ENCODE measurements at regions not wholly inside any gene's neighbourhood (a gene's known extent, or its start where the extent isn't known, plus 50 kb on each side); places are given as distances from the start of the nearest gene placed in this dataset.

DNA sequence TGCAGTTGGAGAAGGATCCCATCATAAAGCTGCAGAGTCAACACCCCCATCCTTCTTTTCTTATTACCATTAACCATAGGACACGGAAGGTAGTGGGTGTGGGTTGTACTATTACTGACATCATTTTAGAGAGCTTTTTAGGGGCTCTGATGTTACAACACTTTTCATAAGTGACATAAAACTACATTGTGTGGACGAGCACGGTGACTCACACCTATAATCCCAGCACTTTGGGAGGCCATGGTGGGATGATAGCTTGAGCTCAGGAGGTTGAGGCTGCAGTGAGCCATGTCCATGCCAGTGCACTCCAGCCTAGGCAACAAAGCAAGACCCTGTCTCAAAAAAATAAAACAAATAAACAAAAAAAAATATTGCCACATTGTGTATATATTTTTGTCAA lies 167.1 kb downstream of the DUSP6 start:
- DNase-seq (ENCODE audit: low read depth), result no peak

DNA sequence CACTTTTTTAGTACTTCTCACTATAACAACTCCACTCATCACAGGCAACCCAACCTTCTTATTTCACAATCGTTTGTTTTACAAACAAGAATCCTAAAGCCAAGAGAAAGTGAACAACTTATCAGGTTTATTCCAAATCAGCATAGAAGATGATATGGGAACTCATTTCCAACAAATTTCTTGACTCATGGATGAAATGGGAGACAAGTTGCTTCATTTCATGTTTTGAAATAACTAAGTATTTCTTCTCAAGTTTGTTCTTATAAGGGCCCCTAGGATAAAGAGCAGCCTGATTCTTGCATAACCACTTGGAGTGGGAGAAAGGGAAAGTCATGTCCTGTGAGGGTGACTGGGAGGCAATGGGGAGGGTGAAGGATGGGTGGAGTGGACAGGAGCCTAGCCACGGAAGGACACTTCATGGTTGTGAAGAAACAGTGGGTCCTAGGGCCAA lies 168.3 kb downstream of the DUSP6 start:
- DNase-seq (ENCODE audit: low read depth), result no peak

DNA sequence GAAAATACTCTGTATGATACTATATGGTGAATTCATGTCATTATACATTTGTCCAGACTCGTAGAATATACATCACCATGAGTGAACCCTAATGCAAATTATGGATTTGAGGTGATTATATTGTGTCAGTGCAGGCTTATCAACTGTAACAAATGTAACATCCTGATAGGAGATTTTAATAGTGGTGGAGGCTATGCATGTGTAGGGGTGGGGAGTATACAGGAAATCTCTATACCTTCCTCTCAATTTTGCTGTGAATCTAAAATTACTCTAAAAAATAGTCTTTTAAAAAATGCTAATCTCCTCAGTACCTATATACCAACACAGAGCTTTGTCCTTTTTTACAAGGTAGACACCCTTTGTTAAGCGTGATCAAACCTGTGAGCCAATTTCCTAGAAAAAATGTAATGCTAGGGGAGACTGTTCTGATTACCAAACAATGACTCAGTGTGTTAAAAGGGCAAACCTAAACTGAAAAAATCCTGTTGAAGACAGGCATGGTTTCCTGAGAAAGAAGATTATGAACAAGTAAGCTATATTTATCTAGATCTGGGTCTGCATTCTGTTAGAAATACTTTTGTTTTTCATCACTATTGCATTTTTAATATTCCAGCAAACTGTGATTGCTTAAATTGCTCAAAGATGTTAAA lies 170.9 kb downstream of the DUSP6 start:
- no peak for DNase-seq (ENCODE audit: low read depth)

DNA sequence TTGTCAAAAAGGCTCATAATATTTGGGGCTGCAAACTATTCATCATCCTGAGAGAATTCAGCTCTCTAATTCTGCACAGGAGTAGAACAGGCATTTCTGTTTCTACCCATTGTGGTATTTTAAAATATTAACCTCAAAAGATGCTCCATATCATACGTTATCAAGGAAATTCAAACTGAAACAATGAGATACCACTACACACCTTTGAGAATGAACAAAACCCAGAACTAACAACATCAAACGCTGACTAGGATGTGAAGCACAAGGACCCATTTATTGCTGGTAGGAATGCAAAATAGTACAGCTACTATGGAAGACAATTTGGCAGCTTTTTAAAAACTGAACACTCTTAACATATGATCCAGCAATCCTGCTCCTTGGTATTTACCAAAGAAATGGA lies 171.8 kb downstream of the DUSP6 start:
- DNase-seq (ENCODE audit: low read depth), result no peak

DNA sequence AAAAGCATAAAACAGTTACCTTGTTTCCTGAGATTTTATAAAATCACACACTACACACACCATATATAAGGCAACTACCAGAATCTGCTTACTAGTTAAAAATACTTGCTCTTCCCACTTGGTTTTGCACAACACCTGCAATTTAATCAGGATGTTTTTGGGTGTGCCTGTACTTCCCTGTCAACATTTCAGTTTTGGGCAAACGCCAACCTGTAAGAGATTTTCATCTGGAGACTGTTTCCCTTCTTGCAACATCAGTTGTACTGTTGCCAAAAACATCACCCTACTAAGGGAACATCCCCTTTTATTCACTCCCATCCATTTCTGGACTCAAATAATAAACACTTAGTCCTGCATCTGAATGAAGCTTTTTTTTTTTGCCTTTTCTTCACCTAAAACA lies 172.3 kb downstream of the DUSP6 start:
- no peak for DNase-seq (ENCODE audit: low read depth)

DNA sequence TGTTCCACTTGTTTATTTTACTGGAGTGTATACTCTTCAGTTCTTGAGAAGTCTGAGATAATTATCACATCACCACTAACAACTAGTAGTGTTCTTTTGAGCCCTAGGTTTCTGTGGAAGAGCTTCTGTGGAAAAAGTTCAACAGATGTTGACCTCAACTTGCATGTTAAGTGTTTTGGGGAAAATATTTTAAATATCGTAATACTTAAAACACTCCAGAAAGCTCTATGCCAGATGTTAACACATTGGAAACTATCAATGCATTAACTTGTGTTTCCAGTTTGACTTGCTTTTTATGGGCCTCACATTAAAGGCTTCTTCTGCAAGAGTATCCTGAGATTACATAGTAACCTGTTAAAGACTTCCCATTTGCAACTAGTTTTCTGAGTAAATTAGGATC lies 173.1 kb downstream of the DUSP6 start:
- no peak for DNase-seq (ENCODE audit: low read depth)

DNA sequence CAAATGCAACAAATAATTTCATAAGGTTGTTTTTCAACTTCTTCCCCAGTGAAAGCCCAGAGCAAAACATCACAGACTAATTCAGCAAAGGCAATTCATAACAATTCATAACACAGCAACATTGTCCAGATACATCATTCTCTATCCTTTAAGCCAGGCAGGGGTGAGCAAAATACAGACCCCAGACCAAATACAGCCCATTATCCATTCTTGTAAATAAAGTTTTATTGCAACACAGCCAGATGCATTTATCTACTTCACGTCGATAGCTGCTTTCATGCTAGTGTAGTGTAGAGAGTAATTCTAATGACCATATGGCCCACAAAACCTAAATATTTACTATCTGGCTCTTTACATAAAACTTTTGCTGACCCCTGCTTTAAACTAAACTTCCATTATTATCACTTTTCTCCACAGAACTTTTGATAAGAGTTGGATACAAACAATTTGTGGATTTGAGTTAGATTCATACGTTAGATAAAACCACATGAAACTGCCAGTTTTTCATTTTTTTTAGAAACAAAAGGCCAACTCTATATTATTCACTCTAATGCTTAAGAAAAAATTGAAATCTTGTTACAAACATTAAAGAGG lies 174.4 kb downstream of the DUSP6 start:
- DNase-seq (ENCODE audit: low read depth), result no peak

DNA sequence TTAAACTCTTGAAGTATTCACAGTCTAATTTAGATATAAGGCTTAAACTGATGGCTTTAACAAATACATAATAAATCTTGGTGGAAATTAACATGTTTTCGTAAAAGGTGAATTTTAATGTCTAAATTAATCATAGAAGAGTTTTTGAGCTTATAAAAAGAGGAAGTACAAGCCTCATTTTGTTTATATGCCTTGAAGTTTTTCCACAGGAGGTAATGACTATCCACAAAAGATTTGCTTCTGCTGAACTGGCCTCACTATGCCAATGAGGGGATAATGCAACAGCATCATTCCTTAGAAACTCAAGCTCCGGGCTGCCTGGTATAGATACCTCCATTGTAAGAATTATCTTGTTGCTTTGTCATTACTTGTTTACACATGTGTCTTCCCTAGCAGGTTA lies 175.6 kb downstream of the DUSP6 start:
- DNase-seq (ENCODE audit: low read depth), result no peak

DNA sequence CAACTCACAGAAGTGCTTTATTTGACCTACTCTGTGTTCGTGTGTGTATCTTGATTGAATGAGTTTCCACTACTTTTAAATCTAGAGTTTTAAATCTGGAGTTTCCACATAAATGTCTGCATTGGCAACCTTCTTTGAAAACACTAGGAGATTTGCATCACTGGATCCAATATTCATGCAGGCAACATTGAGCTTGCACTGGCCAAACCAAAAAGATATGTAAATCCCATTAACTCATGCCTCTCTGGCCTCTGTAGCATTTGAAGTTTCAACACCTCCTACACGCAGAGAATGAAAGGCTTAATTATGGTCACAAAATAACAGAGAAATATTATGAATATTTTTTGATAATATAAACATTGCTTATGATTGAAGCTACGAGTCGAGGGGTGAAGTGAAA lies 178.6 kb downstream of the DUSP6 start:
- no peak for DNase-seq (ENCODE audit: low read depth)

DNA sequence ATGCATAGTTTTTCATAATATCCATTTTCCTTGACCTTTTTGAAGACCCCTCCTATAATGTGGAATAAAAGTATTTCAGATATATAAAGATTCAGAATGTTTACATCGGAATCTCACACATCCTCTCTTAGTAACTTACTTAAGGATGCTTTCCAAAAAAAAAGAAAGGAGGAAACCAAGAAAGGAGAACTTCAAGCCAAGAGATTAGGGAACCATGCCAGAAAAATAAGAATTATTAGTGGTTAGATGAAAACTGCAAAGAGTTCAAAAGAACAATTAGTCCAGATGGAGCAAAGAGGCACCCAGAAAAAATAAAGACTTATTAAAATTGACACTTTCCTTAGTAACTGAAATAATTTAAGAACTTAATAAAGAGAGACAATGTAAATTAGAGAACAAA lies 179.2 kb downstream of the DUSP6 start:
- no peak for DNase-seq (ENCODE audit: low read depth)

DNA sequence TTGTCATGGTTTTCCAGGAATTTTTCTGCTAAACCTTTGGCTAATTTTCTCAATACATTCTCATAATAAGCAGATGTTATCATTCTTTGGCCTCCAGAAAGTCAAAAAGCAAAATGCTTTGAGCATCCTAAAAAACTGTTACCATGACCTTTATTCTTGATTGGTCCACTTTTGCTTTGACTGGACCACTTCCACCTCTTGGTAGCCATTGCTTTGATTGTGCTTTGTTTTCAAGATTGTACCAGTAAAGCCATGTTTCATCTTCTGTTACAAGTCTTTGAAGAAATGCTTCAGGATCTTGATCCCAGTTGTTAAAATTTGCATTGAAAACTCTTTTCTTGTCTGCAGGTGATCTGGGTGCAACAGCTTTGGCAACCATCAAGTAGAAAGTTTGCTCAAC lies 180.1 kb downstream of the DUSP6 start:
- DNase-seq (ENCODE audit: low read depth), result no peak

DNA sequence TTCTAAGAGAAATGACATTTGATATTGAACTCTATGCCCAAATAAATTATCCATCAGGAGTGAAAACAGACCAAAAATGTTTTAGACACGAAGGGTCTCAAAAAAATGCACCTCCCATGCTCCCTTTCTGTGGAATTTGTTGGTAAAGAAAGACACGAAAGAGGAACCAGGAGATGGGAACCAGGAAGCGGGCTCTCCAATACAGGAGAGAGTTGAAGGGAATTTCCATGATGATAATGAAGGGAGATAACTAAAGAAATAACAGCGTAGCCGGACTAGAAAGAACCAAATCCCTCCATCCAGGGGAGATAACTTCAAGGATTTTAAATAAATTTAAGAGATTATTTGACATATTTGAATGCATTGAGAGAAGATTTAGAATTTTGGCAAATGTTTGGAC lies 183.0 kb downstream of the DUSP6 start:
- DNase-seq (ENCODE audit: low read depth), result no peak

DNA sequence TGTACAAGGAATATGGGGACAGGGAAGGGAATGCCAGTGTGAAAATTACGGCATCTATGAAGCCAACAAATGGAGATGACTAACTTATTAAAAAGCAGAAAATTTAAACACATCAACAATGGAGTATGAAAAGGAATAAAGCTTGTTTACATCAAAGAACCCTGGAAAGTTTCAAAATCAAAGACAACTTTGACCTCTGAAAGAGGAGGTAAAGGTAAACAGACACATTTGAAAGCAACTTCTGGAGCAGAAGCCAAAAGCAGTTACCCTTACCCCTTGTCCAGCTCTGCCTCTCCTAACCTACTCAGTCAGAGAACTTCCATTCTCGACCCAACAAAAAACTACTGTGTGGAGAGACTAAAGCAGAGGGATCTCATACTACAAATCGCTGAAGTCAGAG lies 184.3 kb downstream of the DUSP6 start:
- DNase-seq (ENCODE audit: low read depth), result no peak

DNA sequence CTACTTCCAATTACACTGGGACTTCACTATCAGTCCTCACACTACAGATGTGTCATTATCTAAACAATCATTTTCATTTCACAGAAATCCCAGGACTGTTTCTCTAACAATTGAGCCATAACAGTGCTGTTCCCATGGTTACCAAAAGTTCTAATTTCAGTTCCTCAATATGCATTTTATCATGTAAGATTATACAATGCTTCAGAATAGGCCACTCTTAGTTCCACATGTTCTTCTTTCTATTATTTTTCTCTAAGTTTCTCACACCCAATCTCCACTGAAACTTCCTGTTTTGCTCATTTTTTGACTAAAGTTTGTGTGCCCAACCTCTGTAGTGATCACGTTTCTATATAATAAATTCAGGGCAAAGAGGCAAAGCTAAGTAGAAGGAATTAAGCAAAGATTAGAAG lies 185.8 kb downstream of the DUSP6 start:
- no peak for DNase-seq (ENCODE audit: low read depth)

DNA sequence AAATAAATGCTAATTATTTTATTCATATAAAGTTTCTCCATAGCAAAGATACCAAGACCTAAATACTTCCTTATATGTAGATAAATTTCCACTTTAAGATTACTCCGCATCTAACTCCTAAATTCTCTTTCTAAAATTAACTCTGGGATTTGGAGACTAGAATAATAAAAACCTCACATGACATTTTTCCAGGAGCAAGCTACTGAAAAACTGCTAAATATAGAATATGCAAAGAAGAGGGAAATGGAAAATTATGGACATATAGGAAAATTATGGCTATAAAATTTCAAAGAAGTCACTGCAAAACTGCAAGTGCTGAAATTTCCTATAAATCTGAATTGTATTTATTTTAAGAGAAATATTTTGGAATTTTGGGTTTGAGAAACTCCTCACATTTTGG lies 186.2 kb downstream of the DUSP6 start:
- DNase-seq (ENCODE audit: low read depth), result no peak

DNA sequence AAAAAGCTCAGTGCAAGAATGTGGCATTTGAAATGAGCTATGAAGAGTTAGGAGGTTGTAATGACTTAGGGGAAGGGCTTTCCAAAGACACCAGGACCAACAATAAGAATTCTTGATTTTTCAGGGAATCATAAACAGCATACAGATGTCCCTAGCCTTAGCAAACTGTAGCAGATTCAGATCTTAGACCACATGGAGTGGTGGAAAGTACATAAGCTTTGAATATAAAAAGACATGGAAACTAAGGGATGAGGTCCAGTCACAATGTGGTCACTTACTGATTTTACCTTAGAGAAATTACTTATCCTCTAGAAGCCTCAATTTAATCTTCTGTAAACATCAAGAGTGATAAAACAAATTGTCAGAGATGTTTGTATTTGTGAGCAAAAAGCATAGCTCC lies 186.6 kb downstream of the DUSP6 start:
- no peak for DNase-seq (ENCODE audit: low read depth)

DNA sequence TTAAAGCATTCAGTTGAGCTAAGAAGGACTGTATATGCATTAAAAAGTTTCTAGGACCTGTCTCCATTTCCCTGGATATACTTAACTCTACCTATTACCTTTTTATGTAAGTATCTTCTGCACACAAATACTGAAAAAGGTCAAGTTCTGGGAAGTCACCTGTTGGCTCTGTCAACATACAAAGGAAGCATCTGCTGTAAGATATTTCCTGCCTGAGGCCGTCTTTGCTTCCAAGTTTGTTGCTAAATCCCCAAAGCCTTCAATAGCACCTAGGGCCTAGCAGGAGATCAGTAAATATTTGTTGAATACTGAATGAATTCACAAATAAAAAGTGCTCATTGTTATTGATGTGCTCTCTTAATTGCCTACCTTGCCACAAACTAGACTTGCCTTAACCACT lies 188.4 kb downstream of the DUSP6 start:
- no peak for DNase-seq (ENCODE audit: low read depth)

DNA sequence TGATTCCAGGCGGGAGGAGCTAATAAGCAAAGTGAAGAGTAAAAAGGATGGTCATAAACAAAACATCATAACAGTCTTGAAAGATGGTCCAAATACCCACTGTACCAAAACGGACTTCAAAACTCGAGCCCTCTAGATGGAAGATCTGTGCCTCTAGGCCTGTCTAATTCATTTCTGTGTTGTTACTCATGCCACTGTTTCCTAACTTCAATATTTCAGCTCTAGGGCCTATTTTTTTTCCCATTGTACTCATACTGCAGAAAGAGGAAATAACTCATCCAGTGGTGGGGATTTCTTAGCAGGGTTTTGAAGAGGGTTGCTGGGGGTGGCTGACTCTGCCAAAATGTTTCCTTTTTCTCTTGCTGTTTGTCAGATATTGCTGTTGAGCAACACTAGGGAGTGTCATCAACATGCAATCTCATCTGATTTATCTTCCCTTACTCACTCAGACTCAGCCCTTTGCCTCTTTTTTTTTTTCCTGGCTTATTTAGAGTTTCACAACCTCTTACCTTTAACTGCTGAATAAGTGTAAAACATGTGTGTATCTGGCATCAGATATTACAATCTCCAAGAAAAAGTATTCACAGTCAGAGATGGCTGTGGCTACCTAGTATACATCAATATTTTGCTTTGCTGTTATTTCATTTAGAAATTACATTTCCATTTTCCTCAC lies 189.6 kb downstream of the DUSP6 start:
- no peak for DNase-seq (ENCODE audit: low read depth)

DNA sequence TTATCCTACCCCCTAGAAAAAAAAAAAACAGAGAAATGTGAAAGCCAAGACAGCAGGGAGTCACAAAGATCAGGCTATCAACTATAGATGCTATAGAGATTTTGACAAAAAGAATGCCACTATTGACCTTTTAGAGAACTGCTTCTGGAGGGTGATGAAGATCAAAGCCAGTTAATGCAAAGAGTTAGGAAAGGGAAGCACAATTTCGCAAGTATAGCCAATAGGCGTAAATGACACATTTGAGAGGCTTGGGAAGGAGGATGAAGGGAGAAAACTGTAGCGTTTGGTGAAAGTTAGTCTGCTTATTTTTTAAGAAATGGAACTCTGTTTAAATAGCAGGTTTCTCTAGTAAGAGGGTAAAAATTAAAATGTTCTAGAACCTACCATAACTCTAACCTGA lies 190.7 kb downstream of the DUSP6 start:
- DNase-seq (ENCODE audit: low read depth), result no peak

DNA sequence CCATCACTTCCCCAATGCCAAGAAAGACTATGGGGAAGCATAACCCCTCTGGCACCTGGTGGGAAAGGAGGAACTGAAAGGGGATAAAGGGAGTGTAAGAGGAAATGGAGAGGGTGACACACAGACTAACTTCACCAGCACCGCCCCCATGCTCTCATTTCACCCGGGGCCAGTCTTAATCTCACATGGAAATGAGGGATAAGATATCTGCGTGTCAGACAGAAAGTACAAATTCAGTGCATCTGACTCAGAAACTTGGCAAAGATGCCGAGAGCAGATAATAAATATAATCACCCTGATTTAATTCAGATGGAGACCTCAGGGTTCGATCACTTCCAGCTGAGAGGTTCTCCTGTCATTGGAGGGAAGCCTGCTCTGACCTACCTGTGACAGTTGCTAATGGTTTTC lies 191.6 kb downstream of the DUSP6 start:
- no peak for DNase-seq (ENCODE audit: low read depth)

DNA sequence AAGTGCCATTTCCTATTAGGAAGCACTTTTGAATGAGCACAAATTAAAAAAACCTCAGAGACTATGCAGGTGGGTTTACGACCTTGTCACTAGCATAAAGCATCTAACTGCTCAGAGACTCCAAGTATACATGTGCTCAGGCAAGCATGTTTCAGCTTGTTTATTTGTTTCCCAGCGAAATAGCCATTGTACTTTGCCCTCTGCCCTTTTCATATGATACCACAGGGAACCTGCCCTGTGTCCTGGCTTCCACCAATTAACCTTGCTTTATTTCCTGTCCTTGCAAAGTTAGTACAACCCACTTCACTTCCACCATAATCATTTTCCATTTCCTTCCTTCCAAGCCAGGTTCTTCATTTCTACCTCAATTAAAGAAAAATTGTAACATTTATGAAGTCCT lies 194.9 kb downstream of the DUSP6 start:
- no peak for DNase-seq (ENCODE audit: low read depth)

DNA sequence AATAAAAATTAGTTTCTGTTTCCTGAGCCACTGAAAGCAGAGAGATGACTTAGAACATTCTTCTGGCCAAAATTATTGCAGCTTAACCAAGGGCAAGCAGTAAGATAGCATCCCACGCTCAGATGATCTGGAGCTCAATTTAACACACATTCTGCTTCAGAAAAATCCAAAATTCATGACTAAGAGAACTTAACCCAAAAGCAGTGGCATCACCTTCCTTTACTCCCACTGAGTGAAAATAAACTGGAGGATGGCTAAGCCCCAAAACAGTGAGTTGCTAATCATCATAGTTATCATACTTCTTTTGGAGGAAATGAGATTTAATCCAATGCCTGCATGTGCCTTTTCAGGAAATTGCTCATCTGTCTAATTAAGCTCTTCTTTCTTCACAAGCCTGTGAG lies 195.4 kb downstream of the DUSP6 start:
- no peak for DNase-seq (ENCODE audit: low read depth)

DNA sequence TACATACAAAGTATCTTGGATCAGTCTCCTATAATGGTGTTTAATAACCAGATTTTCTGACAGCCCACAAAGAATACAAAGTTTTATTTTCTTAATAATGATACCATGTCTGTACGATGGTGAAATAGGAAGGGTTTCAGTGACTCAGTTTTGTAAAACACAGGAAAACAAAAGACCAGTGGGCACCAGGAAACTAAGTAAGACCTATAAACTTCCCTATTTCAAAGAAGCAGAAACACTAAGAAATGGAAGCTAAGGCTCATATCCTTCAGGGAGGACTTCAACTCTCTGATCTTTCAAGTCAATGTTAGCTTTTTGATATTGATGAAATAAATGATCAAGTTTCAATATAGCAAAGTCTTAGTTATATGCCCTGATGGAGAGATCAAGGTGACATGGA lies 196.0 kb downstream of the DUSP6 start:
- no peak for DNase-seq (ENCODE audit: low read depth)

DNA sequence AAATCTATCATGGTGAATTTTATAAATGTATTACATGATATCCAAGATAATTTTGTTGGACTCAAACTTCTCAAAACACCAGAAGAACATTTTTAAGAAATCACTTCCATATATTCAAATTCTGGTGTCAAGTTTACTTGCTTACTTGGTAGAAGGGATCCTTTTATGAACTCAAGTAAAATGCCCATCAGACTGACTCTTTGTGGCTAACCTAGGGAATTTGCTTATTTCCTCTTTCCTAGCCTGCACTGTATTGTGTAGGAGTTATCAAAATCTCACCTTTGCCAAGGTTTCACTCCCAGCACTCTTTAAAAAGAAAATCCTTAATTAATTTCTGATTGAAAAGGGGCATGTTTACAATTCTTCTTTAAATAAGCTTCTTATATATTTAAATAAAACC lies 196.5 kb downstream of the DUSP6 start:
- no peak for DNase-seq (ENCODE audit: low read depth)

All from stimulated activated CD8-positive, alpha-beta memory T cell treated with anti-CD3 and anti-CD28 coated beads, Interleukin-12 subunit alpha, Interleukin-12 subunit beta, amount 100 ng/mL, for 1 hour (primary cell).